ENCODE measurements at regions not wholly inside any gene's neighbourhood (a gene's known extent, or its start where the extent isn't known, plus 50 kb on each side); places are given as distances from the start of the nearest gene placed in this dataset.

DNA sequence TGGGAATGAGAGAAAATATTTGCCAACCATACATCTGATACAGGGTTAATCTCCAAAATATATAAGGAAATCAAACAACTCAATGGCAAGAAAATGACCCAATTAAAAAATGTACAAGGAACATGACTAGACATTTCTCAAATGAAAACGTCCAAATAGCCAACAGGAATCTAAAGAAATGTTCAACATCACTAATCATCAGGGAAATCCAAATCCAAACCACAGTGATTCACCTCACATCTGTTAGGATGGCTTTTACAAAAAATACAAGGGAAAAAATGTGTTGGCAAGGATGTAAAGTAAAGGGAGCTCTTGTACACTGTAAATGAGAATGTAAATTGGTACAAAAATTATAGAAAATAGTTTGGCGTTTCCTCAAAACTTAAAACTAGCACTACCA lies 54.7 kb upstream of the ZRANB2 start:
- 0% methylated on average over 2 of the region's 2 CpGs for WGBS (ENCODE audit: insufficient coverage, low coverage, missing lambda C conversion rate)
- FAIRE-seq (no peak), ATAC-seq (no peak), DNase-seq (ENCODE audit: extremely low read depth in 1 of 4, low spot score in 3 of 4) (no peak)
- no peak overlapping the region for H3K4me3 ChIP-seq
- no peak overlapping the region for H3K27ac ChIP-seq (ENCODE audit: extremely low read depth, low read depth, low read length)
- H3K4me2 ChIP-seq (ENCODE audit: insufficient read depth, low read length), result no peak overlapping the region
- ChIA-PET CTCF (ENCODE audit: low intra/inter-chr PET ratio) (no interaction called here), POLR2A (no interaction called here)
- H4K20me1 ChIP-seq (replicated peaks; ENCODE audit: control insufficient read depth, insufficient read depth, low read length), result no peaks in the 10 kb centered on the region
- H3K27me3 ChIP-seq (ENCODE audit: control insufficient read depth in 2 of 2, insufficient read depth in 2 of 2, low read length in 2 of 2), result no peaks in the 10 kb centered on the region
- no peaks in the 10 kb centered on the region for H3K4me1 ChIP-seq (replicated peaks in 1 of 2; ENCODE audit: control insufficient read depth in 2 of 2, insufficient read depth in 2 of 2, low read length in 2 of 2)
- intact Hi-C loops (cut with micrococcal nuclease), result no loop called here
- H3K36me3 ChIP-seq (ENCODE audit: control insufficient read depth, insufficient read depth, low read length), result no peaks in the 10 kb centered on the region
- no TSS peak for BruUV-seq (replicated peaks)
- in situ Hi-C loops (cut with MboI), result no loop called here
- no peaks in the 10 kb centered on the region for H3K79me2 ChIP-seq (ENCODE audit: control insufficient read depth, insufficient read depth, low read length)
- H3K9ac ChIP-seq (ENCODE audit: insufficient read depth in 1 of 2, low read depth in 2 of 2, low read length in 2 of 2), result no peak overlapping the region
- H2AFZ ChIP-seq (ENCODE audit: low read depth, low read length), result no peak overlapping the region
- no peaks in the 10 kb centered on the region for H3K9me1 ChIP-seq (ENCODE audit: control insufficient read depth, insufficient read depth, low read length)
- no peaks in the 10 kb centered on the region for H3K9me3 ChIP-seq (replicated peaks; ENCODE audit: control insufficient read depth, insufficient read depth, low read depth, low read length)
- TF ChIP-seq, protein P1, sequence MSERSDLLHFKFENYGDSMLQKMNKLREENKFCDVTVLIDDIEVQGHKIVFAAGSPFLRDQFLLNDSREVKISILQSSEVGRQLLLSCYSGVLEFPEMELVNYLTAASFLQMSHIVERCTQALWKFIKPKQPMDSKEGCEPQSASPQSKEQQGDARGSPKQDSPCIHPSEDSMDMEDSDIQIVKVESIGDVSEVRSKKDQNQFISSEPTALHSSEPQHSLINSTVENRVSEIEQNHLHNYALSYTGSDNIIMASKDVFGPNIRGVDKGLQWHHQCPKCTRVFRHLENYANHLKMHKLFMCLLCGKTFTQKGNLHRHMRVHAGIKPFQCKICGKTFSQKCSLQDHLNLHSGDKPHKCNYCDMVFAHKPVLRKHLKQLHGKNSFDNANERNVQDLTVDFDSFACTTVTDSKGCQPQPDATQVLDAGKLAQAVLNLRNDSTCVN (CRISPR knock-in tag; IDR thresholded peaks at IDR 0.05), result no peak
- TF ChIP-seq ZC3H8 (IDR thresholded peaks at IDR 0.05), result no peak
- no peak for TF ChIP-seq ZNF589 (CRISPR knock-in tag; IDR thresholded peaks at IDR 0.05; ENCODE audit: low read depth)
- no peak for TF ChIP-seq SIN3A (IDR thresholded peaks at IDR 0.05; ENCODE audit: borderline replicate concordance in 2 of 2, control insufficient read depth in 1 of 2, low read depth in 2 of 2, low read length in 2 of 2)
- no peak for TF ChIP-seq TAF9B (IDR thresholded peaks at IDR 0.05; ENCODE audit: partially characterized antibody)
- TF ChIP-seq ZNF445 (CRISPR knock-in tag; IDR thresholded peaks at IDR 0.05; ENCODE audit: low read depth), result no peak
- TF ChIP-seq HNRNPK (IDR thresholded peaks at IDR 0.05; ENCODE audit: low read depth, low read length, poor library complexity, severe bottlenecking), result no peak
- no peak for TF ChIP-seq CAMTA2 (CRISPR knock-in tag; conservative IDR thresholded peaks at IDR 0.05)
- TF ChIP-seq, protein P2, sequence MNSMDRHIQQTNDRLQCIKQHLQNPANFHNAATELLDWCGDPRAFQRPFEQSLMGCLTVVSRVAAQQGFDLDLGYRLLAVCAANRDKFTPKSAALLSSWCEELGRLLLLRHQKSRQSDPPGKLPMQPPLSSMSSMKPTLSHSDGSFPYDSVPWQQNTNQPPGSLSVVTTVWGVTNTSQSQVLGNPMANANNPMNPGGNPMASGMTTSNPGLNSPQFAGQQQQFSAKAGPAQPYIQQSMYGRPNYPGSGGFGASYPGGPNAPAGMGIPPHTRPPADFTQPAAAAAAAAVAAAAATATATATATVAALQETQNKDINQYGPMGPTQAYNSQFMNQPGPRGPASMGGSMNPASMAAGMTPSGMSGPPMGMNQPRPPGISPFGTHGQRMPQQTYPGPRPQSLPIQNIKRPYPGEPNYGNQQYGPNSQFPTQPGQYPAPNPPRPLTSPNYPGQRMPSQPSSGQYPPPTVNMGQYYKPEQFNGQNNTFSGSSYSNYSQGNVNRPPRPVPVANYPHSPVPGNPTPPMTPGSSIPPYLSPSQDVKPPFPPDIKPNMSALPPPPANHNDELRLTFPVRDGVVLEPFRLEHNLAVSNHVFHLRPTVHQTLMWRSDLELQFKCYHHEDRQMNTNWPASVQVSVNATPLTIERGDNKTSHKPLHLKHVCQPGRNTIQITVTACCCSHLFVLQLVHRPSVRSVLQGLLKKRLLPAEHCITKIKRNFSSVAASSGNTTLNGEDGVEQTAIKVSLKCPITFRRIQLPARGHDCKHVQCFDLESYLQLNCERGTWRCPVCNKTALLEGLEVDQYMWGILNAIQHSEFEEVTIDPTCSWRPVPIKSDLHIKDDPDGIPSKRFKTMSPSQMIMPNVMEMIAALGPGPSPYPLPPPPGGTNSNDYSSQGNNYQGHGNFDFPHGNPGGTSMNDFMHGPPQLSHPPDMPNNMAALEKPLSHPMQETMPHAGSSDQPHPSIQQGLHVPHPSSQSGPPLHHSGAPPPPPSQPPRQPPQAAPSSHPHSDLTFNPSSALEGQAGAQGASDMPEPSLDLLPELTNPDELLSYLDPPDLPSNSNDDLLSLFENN (IDR thresholded peaks at IDR 0.05; ENCODE audit: low read depth in 2 of 2, low read length in 2 of 2), result no peak
- no peak for TF ChIP-seq MAZ (CRISPR knock-in tag; conservative IDR thresholded peaks at IDR 0.05 in 1 of 2, IDR thresholded peaks at IDR 0.05 in 1 of 2)
- TF ChIP-seq NBN (IDR thresholded peaks at IDR 0.05; ENCODE audit: low read depth), result no peak
- TF ChIP-seq, protein P3, sequence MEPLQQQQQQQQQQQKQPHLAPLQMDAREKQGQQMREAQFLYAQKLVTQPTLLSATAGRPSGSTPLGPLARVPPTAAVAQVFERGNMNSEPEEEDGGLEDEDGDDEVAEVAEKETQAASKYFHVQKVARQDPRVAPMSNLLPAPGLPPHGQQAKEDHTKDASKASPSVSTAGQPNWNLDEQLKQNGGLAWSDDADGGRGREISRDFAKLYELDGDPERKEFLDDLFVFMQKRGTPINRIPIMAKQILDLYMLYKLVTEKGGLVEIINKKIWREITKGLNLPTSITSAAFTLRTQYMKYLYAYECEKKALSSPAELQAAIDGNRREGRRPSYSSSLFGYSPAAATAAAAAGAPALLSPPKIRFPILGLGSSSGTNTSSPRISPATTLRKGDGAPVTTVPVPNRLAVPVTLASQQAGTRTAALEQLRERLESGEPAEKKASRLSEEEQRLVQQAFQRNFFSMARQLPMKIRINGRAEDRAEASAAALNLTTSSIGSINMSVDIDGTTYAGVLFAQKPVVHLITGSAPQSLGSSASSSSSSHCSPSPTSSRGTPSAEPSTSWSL (CRISPR knock-in tag; IDR thresholded peaks at IDR 0.05; ENCODE audit: borderline replicate concordance), result no peak
- TF ChIP-seq NFIC (IDR thresholded peaks at IDR 0.05), result no peak
- TF ChIP-seq MXI1 (IDR thresholded peaks at IDR 0.05; ENCODE audit: low read depth, low read length), result no peak
